B cell (primary cell): ENCODE measurements at regions not wholly inside any gene's neighbourhood (a gene's known extent, or its start where the extent isn't known, plus 50 kb on each side); places are given as distances from the start of the nearest gene placed in this dataset.

Experiments
- ATAC-seq: fragments of 200-7000 bp; cut with Tn5 transposase; one replicate; pipeline ENCODE4 v1.10.0; 2021; ENCODE audit warnings: low read depth, mild to moderate bottlenecking, moderate number of reproducible peaks, moderate library complexity
- CTCF ChIA-PET: fragments of 350-600 bp; sonication (Branson Sonifier 250); formaldehyde crosslinking; loops from one replicate; lab custom pipeline; 2021; ENCODE audit warnings: antibody characterized with exemption, inconsistent platforms; lab: Charles Lee
- POLR2A ChIA-PET: fragments of 350-600 bp; sonication (Branson Sonifier 250); formaldehyde crosslinking; loops from one replicate; lab custom pipeline; 2021; ENCODE audit warnings: antibody characterized with exemption; lab: Charles Lee
- DNase-seq: peaks from one replicate; pipeline ENCODE4 v3.0.0; 2013
- H2AFZ ChIP-seq: 2 replicates; pipeline ENCODE4 v1.6.1; 2012; ENCODE audit warnings: mild to moderate bottlenecking, low read depth, low read length; ENCODE audit not compliant: insufficient read depth, poor library complexity, severe bottlenecking
- H3K27ac ChIP-seq, 2 donors: 1 replicate in 1 of 2; 2 replicates in 1 of 2; pipeline ENCODE4 v1.5.1; 2012 to 2013; ENCODE audit warnings: low read length in 2 of 2, mild to moderate bottlenecking in 2 of 2, moderate library complexity in 1 of 2
- H3K27me3 ChIP-seq, 4 experiments: fragments of 200-600 bp in 1 of 4; sonication (generic) in 1 of 4; replicated peaks in 1 of 4; 1 replicate in 2 of 4; 2 replicates in 2 of 4; pipeline versions ENCODE4 v1.6.1 to v1.7.0; 2013 to 2016; ENCODE audit warnings: low read length in 3 of 4, mild to moderate bottlenecking in 2 of 4, mixed read lengths in 1 of 4, moderate library complexity in 1 of 4; ENCODE audit not compliant: insufficient read depth in 4 of 4, control insufficient read depth in 3 of 4; ENCODE audit errors: control extremely low read depth in 1 of 4
- H3K36me3 ChIP-seq, 2 experiments: replicated peaks in 1 of 2; 1 replicate in 1 of 2; 2 replicates in 1 of 2; pipeline versions ENCODE4 v1.6.1 to v1.7.1; 2013; ENCODE audit warnings: low read length in 1 of 2; ENCODE audit not compliant: insufficient read depth in 2 of 2, control insufficient read depth in 1 of 2; ENCODE audit errors: control extremely low read depth in 1 of 2, extremely low read depth in 1 of 2
- H3K4me1 ChIP-seq, 2 donors: fragments of 200-600 bp in 1 of 2; sonication (generic) in 1 of 2; 1 replicate in 1 of 2; 2 replicates in 1 of 2; pipeline versions ENCODE4 v1.5.1 to v1.6.1; 2013 to 2017; ENCODE audit warnings: low read length in 2 of 2; ENCODE audit not compliant: control insufficient read depth in 2 of 2, insufficient read depth in 2 of 2
- H3K4me2 ChIP-seq: replicated peaks from 2 replicates; pipeline ENCODE3; 2012; ENCODE audit warnings: mild to moderate bottlenecking, low read depth, low read length; ENCODE audit not compliant: poor library complexity, severe bottlenecking
- H3K4me3 ChIP-seq, 5 experiments: fragments of 200-600 bp in 1 of 5; sonication (generic) in 1 of 5; 1 replicate in 3 of 5; 2 replicates in 2 of 5; pipeline versions ENCODE4 v1.5.1 to v1.7.0; 2011 to 2016; ENCODE audit warnings: low read length in 4 of 5, mild to moderate bottlenecking in 4 of 5, low read depth in 2 of 5, control low read depth in 1 of 5, moderate library complexity in 1 of 5; ENCODE audit not compliant: insufficient read depth in 1 of 5; ENCODE audit errors: control extremely low read depth in 1 of 5, extremely low read depth in 1 of 5
- H3K79me2 ChIP-seq: fragments of 200-600 bp; sonication (generic); one replicate; pipeline ENCODE4 v1.6.0; 2016; ENCODE audit warnings: low read length; ENCODE audit not compliant: control insufficient read depth, insufficient read depth
- H3K9ac ChIP-seq: fragments of 200-600 bp; sonication (generic); 2 replicates; pipeline ENCODE4 v1.6.1; 2017; ENCODE audit warnings: mild to moderate bottlenecking, low read length, moderate library complexity
- H3K9me3 ChIP-seq, 3 donors: one replicate each; pipeline versions ENCODE4 v1.6.1 to v1.7.1; 2013; ENCODE audit warnings: low read length in 2 of 3; ENCODE audit not compliant: control insufficient read depth in 2 of 3, insufficient read depth in 1 of 3; ENCODE audit errors: control extremely low read depth in 1 of 3
- H4K20me1 ChIP-seq: 2 replicates; pipeline ENCODE4 v1.6.0; 2012; ENCODE audit warnings: mild to moderate bottlenecking, low read length; ENCODE audit not compliant: insufficient read depth, control insufficient read depth, poor library complexity, severe bottlenecking
- H3K27ac Mint-ChIP-seq: one replicate; pipeline ENCODE4 v1.8.0; 2021; ENCODE audit warnings: mixed read lengths
- H3K27me3 Mint-ChIP-seq: one replicate; pipeline ENCODE4 v1.8.0; 2021; ENCODE audit warnings: mixed read lengths
- H3K4me1 Mint-ChIP-seq: one replicate; pipeline ENCODE4 v1.8.0; 2021; ENCODE audit warnings: mixed read lengths
- H3K4me3 Mint-ChIP-seq: one replicate; pipeline ENCODE4 v1.8.0; 2021; ENCODE audit warnings: mixed read lengths
- H3K9me3 Mint-ChIP-seq: one replicate; pipeline ENCODE4 v1.8.0; 2022; ENCODE audit warnings: mixed read lengths; ENCODE audit not compliant: insufficient read depth
- CTCF ChIP-seq: fragments of 200-600 bp; IDR thresholded peaks from one replicate; pipeline ENCODE4 v1.8.0; 2022; ENCODE audit warnings: antibody characterized with exemption, mild to moderate bottlenecking
- EZH2 ChIP-seq: IDR thresholded peaks from 2 replicates; pipeline ENCODE4 v1.6.1; 2012; ENCODE audit warnings: borderline replicate concordance, low read depth, mild to moderate bottlenecking, moderate library complexity, low read length; ENCODE audit not compliant: insufficient read depth, poor library complexity, severe bottlenecking
- WGBS: methylation state at CpG from one replicate; pipeline ENCODE4 v1.1.5; 2013; ENCODE audit warnings: missing lambda C conversion rate; ENCODE audit not compliant: insufficient coverage; 5-methylcytosine and 5-hydroxymethylcytosine counted together
- intact Hi-C: fragments of 100-400 bp; cut with micrococcal nuclease; formaldehyde crosslinking; loops from one replicate; pipeline ENCODE4 v1.10.0; 2022

- TF ChIP-seq CTCF (no peak), EZH2 (no peak)
- Mint-ChIP-seq H3K27me3 (no peaks in the 10 kb centered on the region), H3K4me3 (peak overlapping the region; percentile 9), H3K4me1 (peaks cover 20% of the 10 kb centered on the region), H3K27ac (peak overlapping the region; percentile 16), H3K9me3 (no peaks in the 10 kb centered on the region)
- DNase-seq (peak; percentile 49), ATAC-seq (peak; percentile 76)
- ChIA-PET CTCF (no interaction called here), POLR2A (no interaction called here)
- Histone ChIP-seq H3K4me3 (no peak overlapping the region), H4K20me1 (no peaks in the 10 kb centered on the region), H3K27me3 (no peaks in the 10 kb centered on the region), H3K27ac (peak overlapping the region in 1 of 2 donors; percentile 61), H3K9ac (no peak overlapping the region), H3K36me3 (no peaks in the 10 kb centered on the region), H2AFZ (peak overlapping the region; percentile 34), H3K4me1 (no peaks in the 10 kb centered on the region), H3K4me2 (no peak overlapping the region), H3K9me3 (no peaks in the 10 kb centered on the region), H3K79me2 (no peaks in the 10 kb centered on the region)
- WGBS = 100% methylated on average over 1 of the region's 5 CpGs
- intact Hi-C loops = loop anchor here (5.0 kb wide), 1 partner anchor 263 kb away; no protein-coding TSS in a partner anchor
Observed at GRCh38 chr6:134379076-134379475, 61.2 kb upstream of the SGK1 start.

GRCh38 chr6:134378426-134378825 is 60.5 kb upstream of the SGK1 start:
- CTCF ChIA-PET = no interaction called here
- Histone ChIP-seq H3K4me1 (peaks cover under 1 to 5% of the 10 kb centered on the region in 2 donors), H3K36me3 (no peaks in the 10 kb centered on the region), H3K79me2 (no peaks in the 10 kb centered on the region), H3K4me3 (no peak overlapping the region), H3K27ac (no peak overlapping the region), H3K4me2 (no peak overlapping the region), H2AFZ (no peak overlapping the region), H3K27me3 (no peaks in the 10 kb centered on the region), H4K20me1 (no peaks in the 10 kb centered on the region), H3K9me3 (no peaks in the 10 kb centered on the region), H3K9ac (no peak overlapping the region)
- no peaks in the 10 kb centered on the region for H3K27me3 Mint-ChIP-seq
- ATAC-seq (no peak), DNase-seq (no peak)
- TF ChIP-seq CTCF (no peak), EZH2 (no peak)
- no peak overlapping the region for H3K27ac Mint-ChIP-seq
- intact Hi-C loops = loop anchor here (5.0 kb wide), 1 partner anchor 264 kb away; no protein-coding TSS in a partner anchor
- no CpG with 5 or more reads among the region's 1 CpG for WGBS
- POLR2A ChIA-PET = no interaction called here
- H3K4me1 Mint-ChIP-seq = peaks cover 25% of the 10 kb centered on the region
- no peak overlapping the region for H3K4me3 Mint-ChIP-seq
- H3K9me3 Mint-ChIP-seq = no peaks in the 10 kb centered on the region
